H9 (cell line): ENCODE measurements at regions not wholly inside any gene's neighbourhood (a gene's known extent, or its start where the extent isn't known, plus 50 kb on each side); places are given as distances from the start of the nearest gene placed in this dataset.

ENCODE experiments used
- DNase-seq: peaks from one replicate; pipeline ENCODE4 v3.0.0-alpha.2; 2017
- H2AFZ ChIP-seq: one replicate; pipeline ENCODE4 v1.6.1; 2013; ENCODE audit warnings: mild to moderate bottlenecking, low read length, control low read depth, moderate library complexity
- H2AK5ac ChIP-seq: 2 replicates; pipeline ENCODE4 v1.6.1; 2013; ENCODE audit warnings: low read length, control low read depth, mixed read lengths; ENCODE audit not compliant: insufficient read length
- H2BK120ac ChIP-seq: one replicate; pipeline ENCODE4 v1.6.1; 2013; ENCODE audit warnings: low read depth, mild to moderate bottlenecking, low read length, control low read depth, inconsistent platforms; ENCODE audit not compliant: poor library complexity, severe bottlenecking
- H2BK12ac ChIP-seq: 2 replicates; pipeline ENCODE4 v1.6.1; 2013; ENCODE audit warnings: low read length, control low read depth, mixed read lengths, low read depth; ENCODE audit not compliant: insufficient read length
- H2BK15ac ChIP-seq: 2 replicates; pipeline ENCODE4 v1.6.1; 2013; ENCODE audit warnings: low read depth, low read length, control low read depth
- H2BK20ac ChIP-seq: one replicate; pipeline ENCODE4 v1.6.1; 2013; ENCODE audit warnings: low read depth, mild to moderate bottlenecking, low read length, control low read depth, inconsistent platforms; ENCODE audit not compliant: poor library complexity, severe bottlenecking
- H2BK5ac ChIP-seq: 2 replicates; pipeline ENCODE4 v1.6.1; 2013; ENCODE audit warnings: low read length, control low read depth, mixed read lengths; ENCODE audit not compliant: insufficient read length
- H3K14ac ChIP-seq: 2 replicates; pipeline ENCODE4 v1.6.1; 2013; ENCODE audit warnings: low read length, control low read depth; ENCODE audit not compliant: insufficient read depth
- H3K18ac ChIP-seq: 2 replicates; pipeline ENCODE4 v1.6.1; 2013; ENCODE audit warnings: low read depth, mild to moderate bottlenecking, mixed read lengths, low read length, control low read depth; ENCODE audit not compliant: insufficient read length
- H3K23ac ChIP-seq: 2 replicates; pipeline ENCODE4 v1.6.1; 2013; ENCODE audit warnings: low read length, control low read depth, mixed read lengths, low read depth; ENCODE audit not compliant: insufficient read length
- H3K23me2 ChIP-seq: 2 replicates; pipeline ENCODE4 v1.6.1; 2013; ENCODE audit warnings: low read depth, mild to moderate bottlenecking, mixed read lengths, low read length, control low read depth; ENCODE audit not compliant: insufficient read length, poor library complexity, severe bottlenecking
- H3K27ac ChIP-seq: 2 replicates; pipeline ENCODE4 v1.5.1; 2013; ENCODE audit warnings: low read length, control low read depth, mixed read lengths, low read depth; ENCODE audit not compliant: insufficient read length
- H3K27me3 ChIP-seq: 2 replicates; pipeline ENCODE4 v1.6.1; 2013; ENCODE audit warnings: low read length, control low read depth, inconsistent platforms; ENCODE audit not compliant: insufficient read depth
- H3K4ac ChIP-seq: 2 replicates; pipeline ENCODE4 v1.6.1; 2013; ENCODE audit warnings: low read depth, mild to moderate bottlenecking, control low read depth, inconsistent platforms, low read length, moderate library complexity
- H3K4me1 ChIP-seq: 2 replicates; pipeline ENCODE4 v1.6.1; 2013; ENCODE audit warnings: low read length, control low read depth, inconsistent platforms; ENCODE audit not compliant: insufficient read depth
- H3K4me2 ChIP-seq: 2 replicates; pipeline ENCODE4 v1.6.1; 2013; ENCODE audit warnings: low read length, control low read depth, mixed read lengths; ENCODE audit not compliant: insufficient read length, insufficient read depth
- H3K56ac ChIP-seq: 2 replicates; pipeline ENCODE4 v1.6.1; 2013; ENCODE audit warnings: low read depth, mild to moderate bottlenecking, mixed read lengths, low read length, control low read depth; ENCODE audit not compliant: insufficient read length
- H3K79me1 ChIP-seq: 2 replicates; pipeline ENCODE4 v1.6.1; 2013; ENCODE audit warnings: low read depth, mild to moderate bottlenecking, moderate library complexity, low read length, control low read depth, inconsistent platforms; ENCODE audit not compliant: insufficient read depth, poor library complexity, severe bottlenecking
- H3K79me2 ChIP-seq: 2 replicates; pipeline ENCODE4 v1.6.1; 2013; ENCODE audit warnings: low read length, control low read depth, inconsistent platforms; ENCODE audit not compliant: insufficient read depth
- H3K9ac ChIP-seq: 2 replicates; pipeline ENCODE4 v1.6.1; 2013; ENCODE audit warnings: low read length, control low read depth, mixed read lengths; ENCODE audit not compliant: insufficient read length; ENCODE audit errors: extremely low read depth
- H3K9me3 ChIP-seq: one replicate; pipeline ENCODE4 v1.6.1; 2013; ENCODE audit warnings: low read depth, low read length, inconsistent platforms; ENCODE audit not compliant: control insufficient read depth
- H3T11ph ChIP-seq: one replicate; pipeline ENCODE4 v1.6.1; 2013; ENCODE audit warnings: mild to moderate bottlenecking, low read length, control low read depth, inconsistent platforms
- H4K20me1 ChIP-seq: one replicate; pipeline ENCODE4 v1.6.1; 2013; ENCODE audit not compliant: control insufficient read depth, insufficient read length, insufficient read depth
- H4K5ac ChIP-seq: 2 replicates; pipeline ENCODE4 v1.6.1; 2013; ENCODE audit warnings: low read depth, mild to moderate bottlenecking, mixed read lengths, low read length, control low read depth; ENCODE audit not compliant: insufficient read length
- H4K8ac ChIP-seq: replicated peaks from 2 replicates; pipeline ENCODE4 v1.6.1; 2013; ENCODE audit warnings: low read length, control low read depth, mixed read lengths, low read depth; ENCODE audit not compliant: insufficient read length
- H4K91ac ChIP-seq: 2 replicates; pipeline ENCODE4 v1.6.1; 2013; ENCODE audit warnings: low read depth, mild to moderate bottlenecking, moderate library complexity, mixed read lengths, low read length, control low read depth; ENCODE audit not compliant: insufficient read length
- H3K27ac Mint-ChIP-seq, 3 experiments: 2 replicates in 2 of 3; 3 replicates in 1 of 3; pipeline ENCODE4 v1.8.0; 2020 to 2021; ENCODE audit warnings: mixed read lengths in 3 of 3, mild to moderate bottlenecking in 1 of 3, moderate library complexity in 1 of 3
- H3K27me3 Mint-ChIP-seq: 2 replicates; pipeline ENCODE4 v1.8.0; 2021; ENCODE audit warnings: low read depth, mild to moderate bottlenecking, moderate library complexity, mixed read lengths
- H3K36me3 Mint-ChIP-seq, 3 experiments: 2 replicates in 2 of 3; 3 replicates in 1 of 3; pipeline ENCODE4 v1.8.0; 2020 to 2021; ENCODE audit warnings: low read depth in 3 of 3, mixed read lengths in 3 of 3; ENCODE audit not compliant: insufficient read depth in 1 of 3
- H3K4me1 Mint-ChIP-seq, 2 experiments: 2 replicates each; pipeline ENCODE4 v1.8.0; 2020; ENCODE audit warnings: mixed read lengths in 2 of 2
- H3K4me3 Mint-ChIP-seq, 2 experiments: 2 replicates in 1 of 2; 3 replicates in 1 of 2; pipeline ENCODE4 v1.8.0; 2020 to 2021; ENCODE audit warnings: mild to moderate bottlenecking in 2 of 2, mixed read lengths in 2 of 2, moderate library complexity in 1 of 2
- H3K9me3 Mint-ChIP-seq, 2 experiments: 2 replicates in 1 of 2; 3 replicates in 1 of 2; pipeline ENCODE4 v1.8.0; 2020; ENCODE audit warnings: mild to moderate bottlenecking in 2 of 2, mixed read lengths in 2 of 2, moderate library complexity in 1 of 2
- CTCF ChIP-seq: fragments of 200-600 bp; sonication (generic); conservative IDR thresholded peaks from 3 replicates; pipeline ENCODE4 v1.8.0; 2021; ENCODE audit warnings: antibody characterized with exemption, mild to moderate bottlenecking
- WGBS: extraction: QIAGEN DNeasy Blood & Tissue Kit; methylation state at CpG from one replicate; pipeline ENCODE4 v1.1.7; 2013; ENCODE audit warnings: missing lambda C conversion rate, low lambda C conversion rate, mixed read lengths; ENCODE audit not compliant: insufficient read length; ENCODE audit errors: extremely low coverage; 5-methylcytosine and 5-hydroxymethylcytosine counted together

DNA sequence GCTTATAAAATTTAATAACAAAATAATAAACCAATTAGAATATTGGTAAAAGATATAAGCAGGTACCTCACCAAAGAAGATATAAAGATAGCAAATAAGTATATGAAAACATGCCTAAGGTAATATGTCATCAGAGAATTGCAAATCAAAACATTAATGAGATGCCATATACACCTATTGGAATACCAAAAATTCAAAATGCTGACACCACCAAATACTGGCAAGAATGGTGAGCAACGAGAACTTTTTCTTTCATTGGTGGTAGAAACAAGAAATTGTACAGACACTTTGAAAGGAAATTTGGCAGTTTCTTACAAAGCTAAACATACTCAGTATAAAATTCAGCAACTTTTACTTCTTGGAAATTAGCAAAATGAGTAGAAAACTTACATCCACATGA, 346.9 kb upstream of the ROBO1 start:
- H3K18ac ChIP-seq, result no peak overlapping the region
- H3K23me2 ChIP-seq, result no peaks in the 10 kb centered on the region
- no peak overlapping the region for H3T11ph ChIP-seq
- no peak overlapping the region for H2AK5ac ChIP-seq
- no CpG with 5 or more reads among the region's 1 CpG for WGBS
- H3K79me2 ChIP-seq, result no peaks in the 10 kb centered on the region
- Mint-ChIP-seq H3K27ac (no peak overlapping the region), H3K4me1 (no peaks in the 10 kb centered on the region), H3K9me3 (no peaks in the 10 kb centered on the region), H3K36me3 (no peaks in the 10 kb centered on the region), H3K4me3 (no peak overlapping the region), H3K27me3 (no peaks in the 10 kb centered on the region)
- H3K9me3 ChIP-seq, result no peaks in the 10 kb centered on the region
- no peak overlapping the region for H3K23ac ChIP-seq
- H2BK5ac ChIP-seq, result no peak overlapping the region
- H3K9ac ChIP-seq, result no peak overlapping the region
- no peak overlapping the region for H2BK12ac ChIP-seq
- H3K14ac ChIP-seq, result no peak overlapping the region
- H2BK20ac ChIP-seq, result no peak overlapping the region
- TF ChIP-seq CTCF, result no peak
- H3K56ac ChIP-seq, result no peak overlapping the region
- no peak overlapping the region for H4K5ac ChIP-seq
- no peaks in the 10 kb centered on the region for H3K27me3 ChIP-seq
- H2AFZ ChIP-seq, result no peak overlapping the region
- no peak overlapping the region for H3K27ac ChIP-seq
- H3K79me1 ChIP-seq, result no peaks in the 10 kb centered on the region
- H4K91ac ChIP-seq, result no peak overlapping the region
- no peak overlapping the region for H4K8ac ChIP-seq
- no peak overlapping the region for H3K4me2 ChIP-seq
- no peaks in the 10 kb centered on the region for H4K20me1 ChIP-seq
- no peaks in the 10 kb centered on the region for H3K4me1 ChIP-seq
- H3K4ac ChIP-seq, result no peak overlapping the region
- no peak overlapping the region for H2BK120ac ChIP-seq
- DNase-seq, result no peak
- H2BK15ac ChIP-seq, result no peak overlapping the region
